OCI-LY7 (cell line): ENCODE measurements at regions not wholly inside any gene's neighbourhood (a gene's known extent, or its start where the extent isn't known, plus 50 kb on each side); places are given as distances from the start of the nearest gene placed in this dataset.

Experiments
- BruUV-seq: library from RNA; stranded (reverse); fragments of 400-500 nt; replicated peaks from 2 replicates; lab custom pipeline; 2021; lab: Mats Ljungman, UMichigan
- CTCF ChIA-PET: fragments of 300-600 bp; sonication (Branson Sonifier 250); formaldehyde crosslinking; loops from one replicate; lab custom pipeline; 2022; ENCODE audit warnings: antibody characterized with exemption; ENCODE audit not compliant: unreplicated experiment; lab: Charles Lee
- POLR2A ChIA-PET: fragments of 300-600 bp; sonication (Branson Sonifier 250); formaldehyde crosslinking; loops from one replicate; lab custom pipeline; 2022; ENCODE audit warnings: antibody characterized with exemption; lab: Charles Lee
- DNase-seq: peaks from one replicate; pipeline ENCODE4 v3.0.0-alpha.2; 2015; ENCODE audit warnings: low spot score
- H2AFZ ChIP-seq: fragments of 200-600 bp; sonication (generic), shearing (Covaris generic); 2 replicates; pipeline ENCODE4 v1.6.1; 2014; ENCODE audit warnings: mild to moderate bottlenecking, antibody characterized with exemption, low read length, moderate library complexity
- H3K27ac ChIP-seq: fragments of 200-600 bp; sonication (generic); 2 replicates; pipeline ENCODE4 v1.5.1; 2014; ENCODE audit warnings: mixed run types, low read depth, mild to moderate bottlenecking, moderate library complexity, low read length, inconsistent platforms; ENCODE audit not compliant: poor library complexity, severe bottlenecking
- H3K36me3 ChIP-seq: fragments of 200-600 bp; sonication (generic); 2 replicates; pipeline ENCODE4 v1.6.1; 2014; ENCODE audit warnings: mild to moderate bottlenecking, antibody characterized with exemption, low read length, moderate library complexity, mixed read lengths; ENCODE audit not compliant: insufficient read depth
- H3K4me1 ChIP-seq: fragments of 200-600 bp; sonication (generic); 2 replicates; pipeline ENCODE4 v1.5.1; 2014; ENCODE audit warnings: mild to moderate bottlenecking, low read length; ENCODE audit not compliant: insufficient read depth, poor library complexity, severe bottlenecking
- H3K4me2 ChIP-seq: fragments of 200-600 bp; sonication (generic); 2 replicates; pipeline ENCODE4 v1.6.1; 2014; ENCODE audit warnings: mild to moderate bottlenecking, low read length
- H3K4me3 ChIP-seq: fragments of 200-600 bp; sonication (generic); 2 replicates; pipeline ENCODE4 v1.5.1; 2014; ENCODE audit warnings: mild to moderate bottlenecking, low read depth, low read length; ENCODE audit not compliant: poor library complexity, severe bottlenecking
- H3K79me2 ChIP-seq: fragments of 200-600 bp; sonication (generic); 2 replicates; pipeline ENCODE4 v1.6.1; 2016; ENCODE audit warnings: low read depth, mild to moderate bottlenecking, low read length, moderate library complexity, mixed read lengths; ENCODE audit not compliant: insufficient read depth
- H3K9me2 ChIP-seq: fragments of 200-600 bp; sonication (generic); 2 replicates; pipeline ENCODE4 v1.6.1; 2016; ENCODE audit warnings: mild to moderate bottlenecking, low read length, mixed read lengths; ENCODE audit not compliant: insufficient read depth
- H3K9me3 ChIP-seq: fragments of 200-600 bp; sonication (generic); 2 replicates; pipeline ENCODE4 v1.6.1; 2014; ENCODE audit warnings: mild to moderate bottlenecking, mixed run types, low read length, mixed read lengths
- H4K20me1 ChIP-seq: fragments of 200-600 bp; sonication (generic); 2 replicates; pipeline ENCODE4 v1.6.1; 2014; ENCODE audit warnings: mild to moderate bottlenecking, antibody characterized with exemption, low read length, moderate library complexity, mixed read lengths; ENCODE audit not compliant: insufficient read depth
- CTCF ChIP-seq: fragments of 200-600 bp; sonication (generic); conservative IDR thresholded peaks from 2 replicates; pipeline ENCODE4 v1.5.1; 2014; ENCODE audit warnings: mild to moderate bottlenecking, antibody characterized with exemption, low read length, moderate library complexity, mixed read lengths
- EZH2phosphoT487 ChIP-seq: fragments of 200-600 bp; sonication (generic); IDR thresholded peaks from 2 replicates; pipeline ENCODE4 v1.6.1; 2018; ENCODE audit warnings: low read depth, borderline replicate concordance, mild to moderate bottlenecking, mixed run types, antibody characterized with exemption, low read length, moderate library complexity, mixed read lengths
- intact Hi-C: fragments of 100-400 bp; cut with micrococcal nuclease; formaldehyde crosslinking; loops from one replicate; pipeline ENCODE4 v1.10.0; 2022; ENCODE audit not compliant: unreplicated experiment

GRCh38 chr17:5841862-5842261 lies 228.3 kb upstream of the WSCD1 start:
- H3K4me2 ChIP-seq: no peak overlapping the region
- H3K36me3 ChIP-seq: no peaks in the 10 kb centered on the region
- H3K27ac ChIP-seq: no peak overlapping the region
- intact Hi-C loops: no loop called here
- CTCF ChIA-PET: no interaction called here
- H3K9me3 ChIP-seq: no peaks in the 10 kb centered on the region
- no peaks in the 10 kb centered on the region for H3K9me2 ChIP-seq
- no peaks in the 10 kb centered on the region for H4K20me1 ChIP-seq
- no peaks in the 10 kb centered on the region for H3K4me1 ChIP-seq
- BruUV-seq: no TSS peak
- POLR2A ChIA-PET: no interaction called here
- no peaks in the 10 kb centered on the region for H3K79me2 ChIP-seq
- DNase-seq: no peak
- H2AFZ ChIP-seq: no peak overlapping the region
- TF ChIP-seq EZH2phosphoT487 (no peak), CTCF (no peak)
- no peak overlapping the region for H3K4me3 ChIP-seq

- Histone ChIP-seq H3K4me2 (no peak overlapping the region), H2AFZ (no peak overlapping the region), H3K9me2 (no peaks in the 10 kb centered on the region), H3K79me2 (no peaks in the 10 kb centered on the region), H4K20me1 (no peaks in the 10 kb centered on the region), H3K4me1 (no peaks in the 10 kb centered on the region), H3K27ac (no peak overlapping the region), H3K4me3 (no peak overlapping the region), H3K9me3 (no peaks in the 10 kb centered on the region), H3K36me3 (no peaks in the 10 kb centered on the region)
- TF ChIP-seq CTCF: no peak
- TF ChIP-seq EZH2phosphoT487: no peak
- ChIA-PET CTCF (no interaction called here), POLR2A (no interaction called here)
- no TSS peak for BruUV-seq
- intact Hi-C loops: no loop called here
- DNase-seq: no peak
Observed at GRCh38 chr17:5843366-5844026, 226.7 kb upstream of the WSCD1 start.

- ChIA-PET CTCF (no interaction called here), POLR2A (no interaction called here)
- intact Hi-C loops: no loop called here
- Histone ChIP-seq H3K27ac (no peak overlapping the region), H4K20me1 (no peaks in the 10 kb centered on the region), H3K4me3 (no peak overlapping the region), H3K4me1 (no peaks in the 10 kb centered on the region), H3K36me3 (no peaks in the 10 kb centered on the region), H3K4me2 (no peak overlapping the region), H3K9me2 (no peaks in the 10 kb centered on the region), H3K9me3 (no peaks in the 10 kb centered on the region), H2AFZ (no peak overlapping the region), H3K79me2 (no peaks in the 10 kb centered on the region)
- no peak for DNase-seq
- BruUV-seq: no TSS peak
- TF ChIP-seq CTCF (no peak), EZH2phosphoT487 (no peak)
Observed at GRCh38 chr17:5846001-5846400, 224.2 kb upstream of the WSCD1 start.
